ENCODE measurements at regions not wholly inside any gene's neighbourhood (a gene's known extent, or its start where the extent isn't known, plus 50 kb on each side); places are given as distances from the start of the nearest gene placed in this dataset.

- H3K9ac ChIP-seq (ENCODE audit: insufficient read length), result no peak overlapping the region
- no peaks in the 10 kb centered on the region for H3K36me3 ChIP-seq (ENCODE audit: insufficient read depth, low read length)
- H3K9me3 ChIP-seq (ENCODE audit: low read depth, low read length), result no peaks in the 10 kb centered on the region
- TF ChIP-seq FOXP2 (optimal IDR thresholded peaks at IDR 0.05; ENCODE audit: control extremely low read depth, extremely low read length, insufficient read depth), result no peak
- TF ChIP-seq POLR2AphosphoS5 (IDR thresholded peaks at IDR 0.05; ENCODE audit: borderline replicate concordance, low read depth, low read length), result no peak
- no peak for TF ChIP-seq EZH2 (IDR thresholded peaks at IDR 0.05)
- H3K27ac ChIP-seq, result no peak overlapping the region
- DNase-seq (ENCODE audit: low read depth, low spot score), result no peak
- H3K4me3 ChIP-seq, result no peak overlapping the region
These were observed 145.2 kb downstream of the TENT4A start for GRCh38 chr5:6858419-6858818.

GRCh38 chr5:6859023-6859422 lies 145.8 kb downstream of the TENT4A start:
- no peak overlapping the region for H3K9ac ChIP-seq (ENCODE audit: insufficient read length)
- no peaks in the 10 kb centered on the region for H3K9me3 ChIP-seq (ENCODE audit: low read depth, low read length)
- no peak overlapping the region for H3K4me3 ChIP-seq
- H3K36me3 ChIP-seq (ENCODE audit: insufficient read depth, low read length), result no peaks in the 10 kb centered on the region
- DNase-seq (ENCODE audit: low read depth, low spot score), result no peak
- TF ChIP-seq FOXP2 (optimal IDR thresholded peaks at IDR 0.05; ENCODE audit: control extremely low read depth, extremely low read length, insufficient read depth) (no peak), POLR2AphosphoS5 (IDR thresholded peaks at IDR 0.05; ENCODE audit: borderline replicate concordance, low read depth, low read length) (no peak), EZH2 (IDR thresholded peaks at IDR 0.05) (no peak)
- H3K27ac ChIP-seq, result no peak overlapping the region

GRCh38 chr5:6859951-6860638 lies 146.9 kb downstream of the TENT4A start:
- Histone ChIP-seq H3K9me3 (ENCODE audit: low read depth, low read length) (no peaks in the 10 kb centered on the region), H3K9ac (ENCODE audit: insufficient read length) (no peak overlapping the region), H3K4me3 (no peak overlapping the region), H3K36me3 (ENCODE audit: insufficient read depth, low read length) (no peaks in the 10 kb centered on the region), H3K27ac (no peak overlapping the region)
- no peak for TF ChIP-seq EZH2 (IDR thresholded peaks at IDR 0.05)
- no peak for TF ChIP-seq FOXP2 (optimal IDR thresholded peaks at IDR 0.05; ENCODE audit: control extremely low read depth, extremely low read length, insufficient read depth)
- no peak for TF ChIP-seq POLR2AphosphoS5 (IDR thresholded peaks at IDR 0.05; ENCODE audit: borderline replicate concordance, low read depth, low read length)
- DNase-seq (ENCODE audit: low read depth, low spot score), result no peak

DNA sequence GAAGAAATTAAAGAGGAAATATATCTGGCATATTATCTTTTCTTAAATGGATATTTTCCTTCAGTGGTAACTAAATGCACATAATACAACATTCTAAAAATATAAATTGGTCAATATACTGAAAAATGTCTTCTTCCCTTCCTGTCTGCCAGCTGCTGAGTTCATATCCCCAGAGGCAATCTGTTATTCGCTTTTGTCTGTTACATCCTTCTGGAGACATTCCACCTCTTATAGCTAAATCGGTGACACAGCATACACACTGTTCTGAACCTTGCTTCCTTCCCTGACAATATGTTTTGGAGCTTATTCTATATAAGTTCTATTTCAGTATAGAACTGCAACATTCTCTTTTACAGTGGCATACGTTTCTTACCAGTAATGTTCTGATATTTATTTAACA lies 147.8 kb downstream of the TENT4A start:
- DNase-seq (ENCODE audit: low read depth, low spot score), result no peak
- TF ChIP-seq EZH2 (IDR thresholded peaks at IDR 0.05) (no peak), POLR2AphosphoS5 (IDR thresholded peaks at IDR 0.05; ENCODE audit: borderline replicate concordance, low read depth, low read length) (no peak), FOXP2 (optimal IDR thresholded peaks at IDR 0.05; ENCODE audit: control extremely low read depth, extremely low read length, insufficient read depth) (no peak)
- no peak overlapping the region for H3K4me3 ChIP-seq
- no peak overlapping the region for H3K27ac ChIP-seq
- no peaks in the 10 kb centered on the region for H3K36me3 ChIP-seq (ENCODE audit: insufficient read depth, low read length)
- H3K9ac ChIP-seq (ENCODE audit: insufficient read length), result no peak overlapping the region
- H3K9me3 ChIP-seq (ENCODE audit: low read depth, low read length), result no peaks in the 10 kb centered on the region

DNA sequence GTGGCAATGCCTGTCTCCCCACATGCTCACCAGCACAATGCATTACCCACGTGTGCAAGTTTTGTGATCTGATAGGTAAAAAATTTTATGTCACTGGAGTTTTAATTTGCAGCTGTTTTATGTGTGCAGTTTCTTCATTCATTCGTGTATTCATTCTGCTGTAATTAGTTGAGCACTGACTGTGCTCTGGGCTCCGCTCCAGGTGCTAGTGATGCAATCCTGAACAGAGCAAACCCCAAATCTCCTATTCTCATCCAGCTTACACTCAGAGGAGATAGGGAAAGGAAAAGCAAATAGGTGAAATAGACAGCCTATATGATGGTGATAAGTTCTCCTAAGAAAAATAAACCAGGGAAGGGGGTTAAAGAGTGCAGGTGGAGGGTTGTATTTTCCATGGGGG lies 148.4 kb downstream of the TENT4A start:
- H3K9me3 ChIP-seq (ENCODE audit: low read depth, low read length), result no peaks in the 10 kb centered on the region
- TF ChIP-seq FOXP2 (optimal IDR thresholded peaks at IDR 0.05; ENCODE audit: control extremely low read depth, extremely low read length, insufficient read depth) (no peak), EZH2 (IDR thresholded peaks at IDR 0.05) (no peak), POLR2AphosphoS5 (IDR thresholded peaks at IDR 0.05; ENCODE audit: borderline replicate concordance, low read depth, low read length) (no peak)
- H3K36me3 ChIP-seq (ENCODE audit: insufficient read depth, low read length), result no peaks in the 10 kb centered on the region
- no peak for DNase-seq (ENCODE audit: low read depth, low spot score)
- no peak overlapping the region for H3K9ac ChIP-seq (ENCODE audit: insufficient read length)
- H3K27ac ChIP-seq, result no peak overlapping the region
- H3K4me3 ChIP-seq, result no peak overlapping the region

DNA sequence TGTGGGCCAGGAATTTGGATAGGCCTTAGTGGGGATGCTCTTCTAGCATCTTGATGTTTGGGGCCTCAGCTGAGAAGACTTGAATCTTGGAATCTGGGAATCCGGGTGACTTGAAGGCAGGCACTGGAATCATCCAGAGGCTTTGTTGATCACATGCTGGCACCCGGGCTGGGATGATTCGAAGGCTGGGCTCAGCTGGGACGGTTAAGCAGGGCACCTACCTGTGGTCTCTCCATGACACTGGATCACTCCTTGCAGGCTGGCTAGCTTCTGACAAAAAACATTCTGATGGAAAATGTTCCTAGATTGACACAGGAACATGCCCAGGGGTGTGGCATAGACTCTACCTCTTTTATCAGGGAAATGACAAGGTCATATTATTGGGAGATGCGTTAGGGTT lies 149.1 kb downstream of the TENT4A start:
- no peak for DNase-seq (ENCODE audit: low read depth, low spot score)
- no peaks in the 10 kb centered on the region for H3K9me3 ChIP-seq (ENCODE audit: low read depth, low read length)
- H3K4me3 ChIP-seq, result no peak overlapping the region
- H3K27ac ChIP-seq, result no peak overlapping the region
- no peaks in the 10 kb centered on the region for H3K36me3 ChIP-seq (ENCODE audit: insufficient read depth, low read length)
- TF ChIP-seq EZH2 (IDR thresholded peaks at IDR 0.05) (no peak), POLR2AphosphoS5 (IDR thresholded peaks at IDR 0.05; ENCODE audit: borderline replicate concordance, low read depth, low read length) (no peak), FOXP2 (optimal IDR thresholded peaks at IDR 0.05; ENCODE audit: control extremely low read depth, extremely low read length, insufficient read depth) (no peak)
- no peak overlapping the region for H3K9ac ChIP-seq (ENCODE audit: insufficient read length)

DNA sequence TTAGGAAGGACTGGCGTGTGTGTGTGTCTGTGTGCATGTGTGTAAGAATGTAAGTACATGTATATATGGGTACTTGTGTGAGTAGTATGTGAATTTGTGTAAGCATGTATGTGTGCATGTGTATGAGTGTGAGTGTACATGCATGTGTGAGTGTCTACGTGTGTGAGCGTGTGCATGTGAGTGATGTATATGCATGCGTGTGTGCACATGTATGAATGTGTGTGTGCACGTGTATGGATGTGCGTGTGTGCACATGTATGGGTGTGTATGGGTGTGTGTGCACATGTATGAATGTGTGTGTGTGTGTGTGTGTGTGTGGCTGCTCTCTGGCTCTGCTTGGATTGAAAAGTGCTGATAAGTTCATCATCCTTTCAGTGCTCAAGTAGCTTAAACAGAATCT lies 154.5 kb downstream of the TENT4A start:
- Histone ChIP-seq H3K9me3 (ENCODE audit: low read depth, low read length) (no peaks in the 10 kb centered on the region), H3K9ac (ENCODE audit: insufficient read length) (no peak overlapping the region), H3K4me3 (no peak overlapping the region), H3K27ac (no peak overlapping the region), H3K36me3 (ENCODE audit: insufficient read depth, low read length) (no peaks in the 10 kb centered on the region)
- no peak for DNase-seq (ENCODE audit: low read depth, low spot score)
- TF ChIP-seq POLR2AphosphoS5 (IDR thresholded peaks at IDR 0.05; ENCODE audit: borderline replicate concordance, low read depth, low read length) (no peak), FOXP2 (optimal IDR thresholded peaks at IDR 0.05; ENCODE audit: control extremely low read depth, extremely low read length, insufficient read depth) (no peak), EZH2 (IDR thresholded peaks at IDR 0.05) (no peak)

GRCh38 chr5:6868171-6868570 lies 154.9 kb downstream of the TENT4A start:
- no peak overlapping the region for H3K27ac ChIP-seq
- H3K36me3 ChIP-seq (ENCODE audit: insufficient read depth, low read length), result no peaks in the 10 kb centered on the region
- no peaks in the 10 kb centered on the region for H3K9me3 ChIP-seq (ENCODE audit: low read depth, low read length)
- H3K9ac ChIP-seq (ENCODE audit: insufficient read length), result no peak overlapping the region
- no peak for TF ChIP-seq POLR2AphosphoS5 (IDR thresholded peaks at IDR 0.05; ENCODE audit: borderline replicate concordance, low read depth, low read length)
- TF ChIP-seq FOXP2 (optimal IDR thresholded peaks at IDR 0.05; ENCODE audit: control extremely low read depth, extremely low read length, insufficient read depth), result no peak
- no peak for TF ChIP-seq EZH2 (IDR thresholded peaks at IDR 0.05)
- H3K4me3 ChIP-seq, result no peak overlapping the region
- no peak for DNase-seq (ENCODE audit: low read depth, low spot score)
